ENCODE measurements at regions not wholly inside any gene's neighbourhood (a gene's known extent, or its start where the extent isn't known, plus 50 kb on each side); places are given as distances from the start of the nearest gene placed in this dataset.

GRCh38 chr9:13598738-13599137, 319.2 kb upstream of the MPDZ start:
- peak; percentile 90 for ATAC-seq
- TF ChIP-seq ISL1 (CRISPR knock-in tag; IDR thresholded peaks at IDR 0.05) (peak; percentile 68), ZC3H10 (CRISPR knock-in tag; IDR thresholded peaks at IDR 0.05) (no peak), TCF4 (CRISPR knock-in tag; IDR thresholded peaks at IDR 0.05; ENCODE audit: borderline replicate concordance) (no peak)
- TF ChIP-seq, protein P1, sequence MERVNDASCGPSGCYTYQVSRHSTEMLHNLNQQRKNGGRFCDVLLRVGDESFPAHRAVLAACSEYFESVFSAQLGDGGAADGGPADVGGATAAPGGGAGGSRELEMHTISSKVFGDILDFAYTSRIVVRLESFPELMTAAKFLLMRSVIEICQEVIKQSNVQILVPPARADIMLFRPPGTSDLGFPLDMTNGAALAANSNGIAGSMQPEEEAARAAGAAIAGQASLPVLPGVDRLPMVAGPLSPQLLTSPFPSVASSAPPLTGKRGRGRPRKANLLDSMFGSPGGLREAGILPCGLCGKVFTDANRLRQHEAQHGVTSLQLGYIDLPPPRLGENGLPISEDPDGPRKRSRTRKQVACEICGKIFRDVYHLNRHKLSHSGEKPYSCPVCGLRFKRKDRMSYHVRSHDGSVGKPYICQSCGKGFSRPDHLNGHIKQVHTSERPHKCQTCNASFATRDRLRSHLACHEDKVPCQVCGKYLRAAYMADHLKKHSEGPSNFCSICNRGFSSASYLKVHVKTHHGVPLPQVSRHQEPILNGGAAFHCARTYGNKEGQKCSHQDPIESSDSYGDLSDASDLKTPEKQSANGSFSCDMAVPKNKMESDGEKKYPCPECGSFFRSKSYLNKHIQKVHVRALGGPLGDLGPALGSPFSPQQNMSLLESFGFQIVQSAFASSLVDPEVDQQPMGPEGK (CRISPR knock-in tag; IDR thresholded peaks at IDR 0.05; ENCODE audit: borderline replicate concordance), result no peak
- TF ChIP-seq, protein P2, sequence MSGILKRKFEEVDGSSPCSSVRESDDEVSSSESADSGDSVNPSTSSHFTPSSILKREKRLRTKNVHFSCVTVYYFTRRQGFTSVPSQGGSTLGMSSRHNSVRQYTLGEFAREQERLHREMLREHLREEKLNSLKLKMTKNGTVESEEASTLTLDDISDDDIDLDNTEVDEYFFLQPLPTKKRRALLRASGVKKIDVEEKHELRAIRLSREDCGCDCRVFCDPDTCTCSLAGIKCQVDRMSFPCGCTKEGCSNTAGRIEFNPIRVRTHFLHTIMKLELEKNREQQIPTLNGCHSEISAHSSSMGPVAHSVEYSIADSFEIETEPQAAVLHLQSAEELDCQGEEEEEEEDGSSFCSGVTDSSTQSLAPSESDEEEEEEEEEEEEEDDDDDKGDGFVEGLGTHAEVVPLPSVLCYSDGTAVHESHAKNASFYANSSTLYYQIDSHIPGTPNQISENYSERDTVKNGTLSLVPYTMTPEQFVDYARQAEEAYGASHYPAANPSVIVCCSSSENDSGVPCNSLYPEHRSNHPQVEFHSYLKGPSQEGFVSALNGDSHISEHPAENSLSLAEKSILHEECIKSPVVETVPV (CRISPR knock-in tag; IDR thresholded peaks at IDR 0.05), result no peak

DNA sequence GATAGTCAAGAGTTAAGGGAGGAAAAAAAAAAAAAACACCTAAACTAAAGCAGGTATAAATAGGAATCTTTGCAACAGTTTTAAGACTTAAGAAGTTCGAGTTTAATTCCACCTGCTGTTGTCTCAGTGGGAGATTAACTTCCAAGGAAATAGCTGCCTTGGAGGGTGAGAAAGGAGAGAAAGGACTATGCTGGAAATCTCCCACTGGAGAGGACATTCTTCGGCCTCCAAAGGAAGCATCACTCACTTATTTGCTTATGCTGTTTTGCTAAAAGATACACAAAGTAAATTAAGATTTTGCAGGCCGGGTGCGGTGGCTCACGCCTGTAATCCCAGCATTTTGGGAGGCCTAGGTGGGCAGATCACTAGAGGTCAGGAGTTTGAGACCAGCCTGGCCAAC, 317.9 kb upstream of the MPDZ start:
- TF ChIP-seq CSDC2 (CRISPR knock-in tag; IDR thresholded peaks at IDR 0.05), result no peak
- no peak for TF ChIP-seq ZFP30 (CRISPR knock-in tag; IDR thresholded peaks at IDR 0.05)
- TF ChIP-seq TCF4 (CRISPR knock-in tag; IDR thresholded peaks at IDR 0.05; ENCODE audit: borderline replicate concordance), result no peak
- TF ChIP-seq GLIS3 (CRISPR knock-in tag; IDR thresholded peaks at IDR 0.05), result no peak
- no peak for TF ChIP-seq ZC3H10 (CRISPR knock-in tag; IDR thresholded peaks at IDR 0.05)
- no peak for TF ChIP-seq BACH2 (CRISPR knock-in tag; IDR thresholded peaks at IDR 0.05; ENCODE audit: borderline replicate concordance)
- TF ChIP-seq, protein P3, sequence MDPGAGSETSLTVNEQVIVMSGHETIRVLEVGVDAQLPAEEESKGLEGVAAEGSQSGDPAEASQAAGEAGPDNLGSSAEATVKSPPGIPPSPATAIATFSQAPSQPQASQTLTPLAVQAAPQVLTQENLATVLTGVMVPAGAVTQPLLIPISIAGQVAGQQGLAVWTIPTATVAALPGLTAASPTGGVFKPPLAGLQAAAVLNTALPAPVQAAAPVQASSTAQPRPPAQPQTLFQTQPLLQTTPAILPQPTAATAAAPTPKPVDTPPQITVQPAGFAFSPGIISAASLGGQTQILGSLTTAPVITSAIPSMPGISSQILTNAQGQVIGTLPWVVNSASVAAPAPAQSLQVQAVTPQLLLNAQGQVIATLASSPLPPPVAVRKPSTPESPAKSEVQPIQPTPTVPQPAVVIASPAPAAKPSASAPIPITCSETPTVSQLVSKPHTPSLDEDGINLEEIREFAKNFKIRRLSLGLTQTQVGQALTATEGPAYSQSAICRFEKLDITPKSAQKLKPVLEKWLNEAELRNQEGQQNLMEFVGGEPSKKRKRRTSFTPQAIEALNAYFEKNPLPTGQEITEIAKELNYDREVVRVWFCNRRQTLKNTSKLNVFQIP (CRISPR knock-in tag; IDR thresholded peaks at IDR 0.05; ENCODE audit: borderline replicate concordance, low read depth), result no peak
- no peak for TF ChIP-seq ZNF70 (CRISPR knock-in tag; IDR thresholded peaks at IDR 0.05)
- no peak for ATAC-seq

DNA sequence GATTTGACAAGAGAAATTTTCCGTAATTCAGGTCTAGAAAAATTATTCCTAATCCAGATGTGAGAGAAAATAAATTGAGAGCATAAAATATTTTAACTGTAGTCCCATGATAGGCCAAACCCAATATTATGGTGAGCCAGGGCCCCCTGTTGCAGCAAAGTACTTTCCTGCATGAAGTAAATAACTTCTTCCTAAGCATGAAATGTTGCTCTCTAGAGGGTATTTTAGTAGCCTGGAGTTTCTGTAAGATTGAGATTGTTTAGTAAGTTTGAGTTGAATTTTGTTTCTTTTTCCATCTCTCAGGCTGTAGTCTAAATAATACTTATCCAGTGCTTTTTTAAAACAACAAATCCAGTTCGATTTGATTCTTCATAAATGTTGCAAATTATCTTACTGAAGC, 317.5 kb upstream of the MPDZ start:
- no peak for ATAC-seq
- TF ChIP-seq, protein P2 (CRISPR knock-in tag; IDR thresholded peaks at IDR 0.05), result no peak
- TF ChIP-seq, protein P3 (CRISPR knock-in tag; IDR thresholded peaks at IDR 0.05; ENCODE audit: borderline replicate concordance, low read depth), result no peak
- no peak for TF ChIP-seq ESRRG (CRISPR knock-in tag; IDR thresholded peaks at IDR 0.05)
- TF ChIP-seq CREB5 (CRISPR knock-in tag; IDR thresholded peaks at IDR 0.05; ENCODE audit: low read depth), result no peak
- TF ChIP-seq GLIS3 (CRISPR knock-in tag; IDR thresholded peaks at IDR 0.05), result no peak
- TF ChIP-seq ZFP30 (CRISPR knock-in tag; IDR thresholded peaks at IDR 0.05), result no peak
- no peak for TF ChIP-seq ZNF565 (CRISPR knock-in tag; conservative IDR thresholded peaks at IDR 0.05; ENCODE audit: low read depth)
- no peak for TF ChIP-seq ZNF70 (CRISPR knock-in tag; IDR thresholded peaks at IDR 0.05)
- TF ChIP-seq OSR1 (CRISPR knock-in tag; IDR thresholded peaks at IDR 0.05), result no peak
- no peak for TF ChIP-seq TCF4 (CRISPR knock-in tag; IDR thresholded peaks at IDR 0.05; ENCODE audit: borderline replicate concordance)
- TF ChIP-seq ISL1 (CRISPR knock-in tag; IDR thresholded peaks at IDR 0.05), result no peak
- TF ChIP-seq BACH2 (CRISPR knock-in tag; IDR thresholded peaks at IDR 0.05; ENCODE audit: borderline replicate concordance), result no peak
- TF ChIP-seq SNAI2 (CRISPR knock-in tag; IDR thresholded peaks at IDR 0.05), result no peak
- TF ChIP-seq ARNTL (CRISPR knock-in tag; IDR thresholded peaks at IDR 0.05; ENCODE audit: borderline replicate concordance, low read depth), result no peak
- no peak for TF ChIP-seq ZC3H10 (CRISPR knock-in tag; IDR thresholded peaks at IDR 0.05)

All from SK-N-SH treated with all-trans-retinoic acid at 6 μM for 48 hours (cell line).